ENCODE measurements at regions not wholly inside any gene's neighbourhood (a gene's known extent, or its start where the extent isn't known, plus 50 kb on each side); places are given as distances from the start of the nearest gene placed in this dataset.

DNA sequence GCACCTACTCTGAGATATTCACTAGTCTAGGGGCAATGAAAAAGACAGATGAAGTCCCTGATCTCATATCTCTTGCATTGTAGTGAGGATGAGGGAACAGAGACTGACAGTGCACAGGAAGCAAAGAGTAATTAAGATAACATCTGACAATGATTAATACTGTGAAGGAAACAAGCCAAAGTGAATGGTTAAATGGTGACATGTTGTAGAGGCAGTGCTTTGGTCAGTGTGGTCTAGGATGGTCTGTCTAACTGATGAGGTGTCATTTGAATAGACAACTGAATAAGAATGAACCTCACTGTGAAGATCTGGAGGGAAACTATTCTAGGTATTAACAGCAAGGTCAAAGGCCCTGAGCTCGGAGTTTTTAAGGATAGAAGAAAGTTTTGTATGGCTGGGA, 333.3 kb upstream of the GRIA1 start:
- TF ChIP-seq, protein P1, sequence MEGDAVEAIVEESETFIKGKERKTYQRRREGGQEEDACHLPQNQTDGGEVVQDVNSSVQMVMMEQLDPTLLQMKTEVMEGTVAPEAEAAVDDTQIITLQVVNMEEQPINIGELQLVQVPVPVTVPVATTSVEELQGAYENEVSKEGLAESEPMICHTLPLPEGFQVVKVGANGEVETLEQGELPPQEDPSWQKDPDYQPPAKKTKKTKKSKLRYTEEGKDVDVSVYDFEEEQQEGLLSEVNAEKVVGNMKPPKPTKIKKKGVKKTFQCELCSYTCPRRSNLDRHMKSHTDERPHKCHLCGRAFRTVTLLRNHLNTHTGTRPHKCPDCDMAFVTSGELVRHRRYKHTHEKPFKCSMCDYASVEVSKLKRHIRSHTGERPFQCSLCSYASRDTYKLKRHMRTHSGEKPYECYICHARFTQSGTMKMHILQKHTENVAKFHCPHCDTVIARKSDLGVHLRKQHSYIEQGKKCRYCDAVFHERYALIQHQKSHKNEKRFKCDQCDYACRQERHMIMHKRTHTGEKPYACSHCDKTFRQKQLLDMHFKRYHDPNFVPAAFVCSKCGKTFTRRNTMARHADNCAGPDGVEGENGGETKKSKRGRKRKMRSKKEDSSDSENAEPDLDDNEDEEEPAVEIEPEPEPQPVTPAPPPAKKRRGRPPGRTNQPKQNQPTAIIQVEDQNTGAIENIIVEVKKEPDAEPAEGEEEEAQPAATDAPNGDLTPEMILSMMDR (IDR thresholded peaks at IDR 0.05; ENCODE audit: low read depth, low read length, missing control alignments) = no peak
- no peak overlapping the region for H3K4me3 ChIP-seq (ENCODE audit: low read depth, low read length)
- no peak for DNase-seq (ENCODE audit: low read depth)

DNA sequence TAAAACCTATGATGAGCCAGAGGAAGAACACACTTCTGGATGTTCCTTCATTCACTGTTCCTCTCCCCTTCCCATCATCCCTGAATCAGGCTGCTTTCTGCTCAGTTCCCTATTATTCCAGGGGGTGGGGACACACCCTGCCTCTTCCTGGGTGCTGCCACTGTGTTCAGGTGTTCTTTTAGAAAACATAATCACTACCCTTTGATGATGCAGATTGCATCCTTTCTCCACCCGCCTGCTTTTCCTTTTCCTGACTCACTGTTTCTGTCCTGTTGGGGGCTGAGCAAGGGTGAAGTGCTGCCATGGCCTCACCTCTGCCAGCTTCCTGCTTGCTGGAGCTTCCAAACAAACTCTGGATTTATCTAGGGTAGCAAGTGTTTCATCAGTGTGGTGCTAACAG, 331.9 kb upstream of the GRIA1 start:
- TF ChIP-seq, protein P1 (IDR thresholded peaks at IDR 0.05; ENCODE audit: low read depth, low read length, missing control alignments) = no peak
- DNase-seq (ENCODE audit: low read depth) = no peak
- no peak overlapping the region for H3K4me3 ChIP-seq (ENCODE audit: low read depth, low read length)

DNA sequence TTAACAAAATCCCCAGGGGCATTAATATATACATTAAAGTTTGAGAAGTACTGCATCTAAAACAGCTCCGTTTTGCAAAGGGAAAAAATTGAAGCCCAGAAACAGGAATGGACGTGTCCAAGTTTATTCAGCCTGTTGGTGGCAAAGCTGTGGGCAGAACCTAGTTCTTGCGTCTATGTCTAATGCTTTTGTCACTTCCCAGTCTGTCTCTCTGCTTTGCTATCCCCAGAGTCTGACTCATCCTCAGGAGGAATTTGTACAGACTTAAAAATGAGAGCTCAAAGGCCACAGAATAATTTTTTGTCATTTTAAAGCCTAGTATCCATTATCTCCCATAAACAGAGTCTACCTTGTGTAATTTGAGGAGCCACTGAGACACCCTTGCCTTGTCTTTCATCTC, 330.9 kb upstream of the GRIA1 start:
- H3K4me3 ChIP-seq (ENCODE audit: low read depth, low read length) = no peak overlapping the region
- TF ChIP-seq, protein P1 (IDR thresholded peaks at IDR 0.05; ENCODE audit: low read depth, low read length, missing control alignments) = no peak
- no peak for DNase-seq (ENCODE audit: low read depth)

DNA sequence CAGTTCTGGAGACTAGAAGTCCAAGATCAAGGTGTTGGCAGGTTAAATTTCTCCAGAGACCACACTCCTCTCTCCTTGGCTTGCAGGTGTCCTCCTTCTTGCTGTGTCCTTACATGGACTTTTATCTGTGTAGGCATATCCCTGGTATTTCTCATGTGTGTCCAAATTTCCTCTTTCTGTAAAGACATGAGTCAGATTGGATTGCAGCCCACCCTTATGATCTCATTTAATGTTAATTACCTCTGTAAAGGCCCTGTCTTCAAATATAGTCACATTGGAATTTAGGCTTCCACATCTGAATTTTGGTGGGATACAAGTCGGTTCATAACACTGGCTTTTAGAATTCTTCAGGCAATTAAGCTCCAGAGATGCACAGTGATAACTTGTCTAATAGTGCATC, 322.2 kb upstream of the GRIA1 start:
- no peak overlapping the region for H3K4me3 ChIP-seq (ENCODE audit: low read depth, low read length)
- TF ChIP-seq, protein P1 (IDR thresholded peaks at IDR 0.05; ENCODE audit: low read depth, low read length, missing control alignments) = no peak
- DNase-seq (ENCODE audit: low read depth) = no peak

DNA sequence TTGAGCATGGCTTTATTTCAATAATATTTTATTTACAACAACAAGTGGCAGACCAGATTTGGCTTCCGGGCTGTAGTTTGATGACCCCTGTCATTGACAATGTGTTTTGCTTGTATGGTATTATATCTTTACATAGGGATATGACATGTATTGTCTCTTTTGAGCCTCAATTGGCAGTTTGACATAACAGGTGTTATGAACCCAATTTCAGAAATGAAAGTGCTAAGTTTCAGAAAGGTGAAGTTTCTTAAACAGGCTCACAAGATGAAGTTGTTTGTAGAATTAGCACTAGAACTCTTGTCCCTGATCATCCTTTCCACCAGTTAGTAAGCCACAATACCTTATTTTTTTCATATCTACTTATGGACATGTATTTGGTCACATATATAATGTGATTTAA, 303.0 kb upstream of the GRIA1 start:
- no peak for DNase-seq (ENCODE audit: low read depth)
- TF ChIP-seq, protein P1 (IDR thresholded peaks at IDR 0.05; ENCODE audit: low read depth, low read length, missing control alignments) = no peak

DNA sequence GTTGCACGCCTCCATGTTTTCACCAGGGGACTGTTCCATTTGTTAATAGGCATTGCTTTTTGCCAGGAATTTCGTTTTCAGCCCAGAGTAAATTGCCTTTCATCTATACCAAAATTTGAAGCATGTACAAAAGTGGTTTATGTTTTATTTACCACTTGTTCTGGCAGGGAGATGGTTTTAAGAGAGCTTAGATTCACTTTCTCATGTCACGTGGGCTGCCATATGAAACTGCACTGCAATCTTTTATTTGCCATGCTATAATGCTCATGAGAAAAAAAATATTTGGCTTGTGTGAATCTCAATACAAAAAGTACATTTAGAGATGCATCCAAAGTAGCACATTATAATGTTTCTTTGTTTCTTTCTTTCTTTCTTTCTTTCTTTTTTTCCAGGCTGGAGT, 284.1 kb upstream of the GRIA1 start:
- DNase-seq (ENCODE audit: low read depth) = no peak
- TF ChIP-seq, protein P1 (IDR thresholded peaks at IDR 0.05; ENCODE audit: low read depth, low read length, missing control alignments) = no peak
- H3K4me3 ChIP-seq (ENCODE audit: low read depth, low read length) = no peak overlapping the region

More for the DNA sequence above, 303.0 kb upstream of the GRIA1 start:
- H3K4me3 ChIP-seq (ENCODE audit: low read depth, low read length) = no peak overlapping the region

DNA sequence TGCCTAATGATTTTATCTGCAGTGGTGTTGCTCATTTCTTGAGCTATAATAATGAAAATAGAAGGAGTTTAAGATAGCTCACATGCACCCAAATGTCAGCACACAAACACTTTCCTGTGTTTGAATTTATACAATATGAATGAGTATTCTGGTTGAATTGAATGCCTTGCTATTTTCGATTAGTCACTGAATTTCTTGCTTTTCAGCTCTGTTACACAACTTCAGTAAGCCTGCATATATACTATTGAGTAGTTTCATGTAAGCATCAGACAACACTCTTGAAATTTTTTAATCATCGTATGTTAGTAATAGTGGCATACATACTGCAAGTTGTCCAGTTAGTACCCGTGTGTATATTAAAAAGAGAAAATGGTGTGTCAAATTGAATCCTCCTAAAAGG, 281.5 kb upstream of the GRIA1 start:
- no peak for DNase-seq (ENCODE audit: low read depth)
- TF ChIP-seq, protein P1 (IDR thresholded peaks at IDR 0.05; ENCODE audit: low read depth, low read length, missing control alignments) = no peak
- H3K4me3 ChIP-seq (ENCODE audit: low read depth, low read length) = no peak overlapping the region
